ENCODE measurements at regions not wholly inside any gene's neighbourhood (a gene's known extent, or its start where the extent isn't known, plus 50 kb on each side); places are given as distances from the start of the nearest gene placed in this dataset.

DNA sequence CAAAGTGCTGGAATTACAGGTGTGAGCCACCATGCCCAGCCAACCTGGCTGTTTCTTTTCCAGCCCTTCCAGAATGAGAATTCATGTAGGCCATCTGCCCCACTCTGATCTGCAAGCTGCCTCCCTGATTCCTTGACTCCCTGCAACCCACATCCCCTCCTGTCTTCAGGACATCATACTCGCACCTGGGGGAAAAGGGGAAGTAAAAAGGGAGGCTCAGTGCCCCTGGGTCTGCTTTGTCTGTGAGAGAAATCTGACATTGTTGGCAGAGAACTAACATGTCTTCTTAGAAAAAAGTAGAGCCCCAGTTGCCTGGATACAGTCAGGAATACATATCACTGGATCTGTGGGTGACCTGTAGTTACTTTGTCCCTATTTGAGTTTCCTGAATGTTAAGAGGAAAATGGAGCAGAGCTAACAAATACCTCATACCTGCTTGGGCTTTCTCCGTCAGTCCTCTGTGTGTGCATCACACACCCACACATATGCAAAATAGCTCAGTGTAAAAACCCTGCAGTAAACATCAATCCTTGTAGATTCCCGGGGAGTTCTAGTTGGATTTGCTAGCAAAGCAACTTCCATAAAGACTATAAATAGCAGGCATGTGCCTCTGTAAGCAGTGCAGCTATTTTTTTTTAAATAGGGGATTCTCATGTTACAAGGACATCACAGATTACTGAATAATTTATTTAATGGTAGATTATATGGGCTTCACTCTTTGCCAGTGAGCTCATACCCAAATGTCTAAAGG is 62.9 kb downstream of the TEX35 start:
- no peaks in the 10 kb centered on the region for H3K27me3 ChIP-seq (ENCODE audit: control insufficient read depth in 3 of 3, insufficient read depth in 3 of 3, low read length in 2 of 3)
- no peak for ATAC-seq (ENCODE audit: insufficient read depth, low FRiP score)
- no peak overlapping the region for H3K27ac ChIP-seq (ENCODE audit: low read depth in 1 of 2, low read length in 1 of 2)
- no peaks in the 10 kb centered on the region for H3K9me3 ChIP-seq (ENCODE audit: control insufficient read depth in 4 of 4, insufficient read depth in 3 of 4, low read length in 3 of 4)
- peak in 2 of 3 donors; percentile 47 to 52 for DNase-seq
- no peak for TF ChIP-seq CTCF (IDR thresholded peaks at IDR 0.05; ENCODE audit: control extremely low read depth, extremely low read depth)
- no peak overlapping the region for H3K9ac ChIP-seq (ENCODE audit: insufficient read depth in 1 of 2, low read length in 2 of 2)
- H3K4me1 ChIP-seq (ENCODE audit: control insufficient read depth in 5 of 5, insufficient read depth in 5 of 5, low read length in 5 of 5) = peaks cover 0 to 4% (median 0%) of the 10 kb centered on the region in 5 donors
- WGBS, 2 donors = 54 to 59% methylated on average over 3 of the region's 3 CpGs
- no peak overlapping the region for H3K4me3 ChIP-seq
- no peaks in the 10 kb centered on the region for H3K36me3 ChIP-seq (ENCODE audit: control insufficient read depth in 4 of 4, insufficient read depth in 4 of 4, low read length in 4 of 4)

DNA sequence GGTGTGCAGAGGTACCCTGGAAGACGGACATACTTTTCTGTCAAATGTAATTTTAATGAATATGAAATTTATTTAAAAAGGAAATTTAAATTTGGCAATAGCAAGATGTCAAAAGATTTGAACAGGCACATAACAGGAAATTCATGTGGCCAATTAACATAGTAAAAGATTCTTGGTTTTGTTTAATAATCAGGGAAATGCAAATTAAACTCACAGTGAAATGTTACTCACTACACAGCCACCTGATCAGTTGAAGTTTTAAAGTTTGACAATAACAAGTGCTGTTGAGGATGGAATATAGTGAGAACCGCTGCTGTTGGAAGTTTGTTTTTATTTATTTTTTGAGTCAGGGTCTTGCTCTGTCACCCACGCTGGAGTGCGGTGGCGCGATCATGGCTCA is 63.9 kb downstream of the TEX35 start:
- Histone ChIP-seq H3K9ac (ENCODE audit: insufficient read depth in 1 of 2, low read length in 2 of 2) (no peak overlapping the region), H3K27me3 (ENCODE audit: control insufficient read depth in 3 of 3, insufficient read depth in 3 of 3, low read length in 2 of 3) (no peaks in the 10 kb centered on the region), H3K4me1 (ENCODE audit: control insufficient read depth in 5 of 5, insufficient read depth in 5 of 5, low read length in 5 of 5) (peaks cover 0 to 5% (median 0%) of the 10 kb centered on the region in 5 donors), H3K36me3 (ENCODE audit: control insufficient read depth in 4 of 4, insufficient read depth in 4 of 4, low read length in 4 of 4) (no peaks in the 10 kb centered on the region), H3K27ac (ENCODE audit: low read depth in 1 of 2, low read length in 1 of 2) (no peak overlapping the region), H3K4me3 (no peak overlapping the region), H3K9me3 (ENCODE audit: control insufficient read depth in 4 of 4, insufficient read depth in 3 of 4, low read length in 3 of 4) (no peaks in the 10 kb centered on the region)
- DNase-seq = no peak
- ATAC-seq (ENCODE audit: insufficient read depth, low FRiP score) = no peak
- WGBS, 2 donors = 90 to 96% methylated on average over 6 of the region's 6 CpGs
- no peak for TF ChIP-seq CTCF (IDR thresholded peaks at IDR 0.05; ENCODE audit: control extremely low read depth, extremely low read depth)

GRCh38 chr1:178577882-178578281 is 65.0 kb downstream of the TEX35 start:
- Histone ChIP-seq H3K27me3 (ENCODE audit: control insufficient read depth in 3 of 3, insufficient read depth in 3 of 3, low read length in 2 of 3) (no peaks in the 10 kb centered on the region), H3K9ac (ENCODE audit: insufficient read depth in 1 of 2, low read length in 2 of 2) (no peak overlapping the region), H3K4me1 (ENCODE audit: control insufficient read depth in 5 of 5, insufficient read depth in 5 of 5, low read length in 5 of 5) (peaks cover 0 to 11% (median 0%) of the 10 kb centered on the region in 5 donors), H3K27ac (ENCODE audit: low read depth in 1 of 2, low read length in 1 of 2) (no peak overlapping the region), H3K36me3 (ENCODE audit: control insufficient read depth in 4 of 4, insufficient read depth in 4 of 4, low read length in 4 of 4) (no peaks in the 10 kb centered on the region), H3K9me3 (ENCODE audit: control insufficient read depth in 4 of 4, insufficient read depth in 3 of 4, low read length in 3 of 4) (no peaks in the 10 kb centered on the region), H3K4me3 (no peak overlapping the region)
- WGBS, 2 donors = 96 to 97% methylated on average over 4 of the region's 4 CpGs
- no peak for DNase-seq
- no peak for ATAC-seq (ENCODE audit: insufficient read depth, low FRiP score)
- TF ChIP-seq CTCF (IDR thresholded peaks at IDR 0.05; ENCODE audit: control extremely low read depth, extremely low read depth) = no peak

DNA sequence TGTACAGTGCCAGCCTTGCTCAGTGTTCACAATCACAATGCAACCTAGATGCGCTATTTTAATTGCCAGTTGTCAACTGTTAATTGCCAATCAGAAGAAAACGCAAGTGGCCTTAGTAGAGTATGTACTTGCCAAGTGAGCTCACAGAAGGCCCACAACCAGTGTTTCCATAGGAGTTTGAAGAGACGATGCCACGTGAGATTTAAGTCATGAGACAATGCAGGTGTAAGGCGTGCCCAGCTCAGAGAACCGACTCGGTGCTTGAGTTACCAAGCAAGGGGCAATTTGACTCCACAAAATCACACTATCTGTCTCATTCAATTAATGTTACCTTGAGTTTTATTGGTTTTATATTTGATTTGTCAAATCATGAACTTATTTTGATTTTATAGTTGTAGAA is 65.6 kb downstream of the TEX35 start:
- no peak overlapping the region for H3K27ac ChIP-seq (ENCODE audit: low read depth in 1 of 2, low read length in 1 of 2)
- no peaks in the 10 kb centered on the region for H3K27me3 ChIP-seq (ENCODE audit: control insufficient read depth in 3 of 3, insufficient read depth in 3 of 3, low read length in 2 of 3)
- no peak overlapping the region for H3K4me3 ChIP-seq
- no peaks in the 10 kb centered on the region for H3K9me3 ChIP-seq (ENCODE audit: control insufficient read depth in 4 of 4, insufficient read depth in 3 of 4, low read length in 3 of 4)
- no peaks in the 10 kb centered on the region for H3K36me3 ChIP-seq (ENCODE audit: control insufficient read depth in 4 of 4, insufficient read depth in 4 of 4, low read length in 4 of 4)
- H3K4me1 ChIP-seq (ENCODE audit: control insufficient read depth in 5 of 5, insufficient read depth in 5 of 5, low read length in 5 of 5) = peaks cover 0 to 11% (median 0%) of the 10 kb centered on the region in 5 donors
- DNase-seq (no peak), ATAC-seq (ENCODE audit: insufficient read depth, low FRiP score) (no peak)
- TF ChIP-seq CTCF (IDR thresholded peaks at IDR 0.05; ENCODE audit: control extremely low read depth, extremely low read depth) = no peak
- 94 to 98% methylated on average over 7 of the region's 7 CpGs for WGBS, 2 donors
- H3K9ac ChIP-seq (ENCODE audit: insufficient read depth in 1 of 2, low read length in 2 of 2) = no peak overlapping the region

All from lung (tissue), 11 donors.